ENCODE measurements at regions not wholly inside any gene's neighbourhood (a gene's known extent, or its start where the extent isn't known, plus 50 kb on each side); places are given as distances from the start of the nearest gene placed in this dataset.
A peak's percentile ranks its signal among the peaks of the same experiment; 100 is the strongest.

- DNase-seq (ENCODE audit: low read depth in 2 of 2) = peak; percentile 41 to 48
Measured at GRCh38 chr18:34592961-34593382, 117.1 kb upstream of the DTNA start.

GRCh38 chr18:34594266-34594665 is 115.8 kb upstream of the DTNA start:
- DNase-seq (ENCODE audit: low read depth in 2 of 2) = no peak

- peak; percentile 21 to 25 for DNase-seq (ENCODE audit: low read depth in 2 of 2)
Measured at GRCh38 chr18:34595690-34596089, 114.4 kb upstream of the DTNA start.

GRCh38 chr18:34598120-34598635 is 111.9 kb upstream of the DTNA start:
- DNase-seq (ENCODE audit: low read depth in 2 of 2) = no peak

GRCh38 chr18:34600158-34600557 is 109.9 kb upstream of the DTNA start:
- DNase-seq (ENCODE audit: low read depth in 2 of 2) = peak in 1 of 2 donors; percentile 4

GRCh38 chr18:34600874-34601656 is 109.0 kb upstream of the DTNA start:
- no peak for DNase-seq (ENCODE audit: low read depth in 2 of 2)

- DNase-seq (ENCODE audit: low read depth in 2 of 2) = no peak
Measured at GRCh38 chr18:34604591-34604990, 105.5 kb upstream of the DTNA start.

- no peak for DNase-seq (ENCODE audit: low read depth in 2 of 2)
Measured at GRCh38 chr18:34606851-34607250, 103.2 kb upstream of the DTNA start.

GRCh38 chr18:34608064-34608463 is 102.0 kb upstream of the DTNA start:
- DNase-seq (ENCODE audit: low read depth in 2 of 2) = no peak

GRCh38 chr18:34609986-34610648 is 100.0 kb upstream of the DTNA start:
- DNase-seq (ENCODE audit: low read depth in 2 of 2) = no peak

GRCh38 chr18:34611904-34612303 is 98.2 kb upstream of the DTNA start:
- no peak for DNase-seq (ENCODE audit: low read depth in 2 of 2)

- no peak for DNase-seq (ENCODE audit: low read depth in 2 of 2)
Measured at GRCh38 chr18:34620258-34620861, 89.7 kb upstream of the DTNA start.

- DNase-seq (ENCODE audit: low read depth in 2 of 2) = no peak
Measured at GRCh38 chr18:34623557-34623956, 86.5 kb upstream of the DTNA start.

- peak in 1 of 2 donors; percentile 29 for DNase-seq (ENCODE audit: low read depth in 2 of 2)
Measured at GRCh38 chr18:34624551-34624950, 85.5 kb upstream of the DTNA start.

- peak in 1 of 2 donors; percentile 38 for DNase-seq (ENCODE audit: low read depth in 2 of 2)
Measured at GRCh38 chr18:34626404-34627136, 83.5 kb upstream of the DTNA start.

- no peak for DNase-seq (ENCODE audit: low read depth in 2 of 2)
Measured at GRCh38 chr18:34627137-34627920, 82.8 kb upstream of the DTNA start.

GRCh38 chr18:34631093-34631966 is 78.8 kb upstream of the DTNA start:
- no peak for DNase-seq (ENCODE audit: low read depth in 2 of 2)

- no peak for DNase-seq (ENCODE audit: low read depth in 2 of 2)
Measured at GRCh38 chr18:34632321-34632720, 77.8 kb upstream of the DTNA start.

- no peak for DNase-seq (ENCODE audit: low read depth in 2 of 2)
Measured at GRCh38 chr18:34633368-34633767, 76.7 kb upstream of the DTNA start.

Measured in lung microvascular endothelial cell (primary cell).